ENCODE measurements at regions not wholly inside any gene's neighbourhood (a gene's known extent, or its start where the extent isn't known, plus 50 kb on each side); places are given as distances from the start of the nearest gene placed in this dataset.

- no peak for TF ChIP-seq CTCF (conservative IDR thresholded peaks at IDR 0.05 in 1 of 2, IDR thresholded peaks at IDR 0.05 in 1 of 2; ENCODE audit: low read depth in 1 of 2, low read length in 2 of 2)
- TF ChIP-seq EZH2 (IDR thresholded peaks at IDR 0.05; ENCODE audit: low read length, missing control alignments): no peak
- H3K36me3 ChIP-seq (ENCODE audit: control insufficient read depth, insufficient read depth, low read length): no peaks in the 10 kb centered on the region
These were observed 269.5 kb upstream of the POU3F3 start for GRCh38 chr2:104584393-104584792.

DNA sequence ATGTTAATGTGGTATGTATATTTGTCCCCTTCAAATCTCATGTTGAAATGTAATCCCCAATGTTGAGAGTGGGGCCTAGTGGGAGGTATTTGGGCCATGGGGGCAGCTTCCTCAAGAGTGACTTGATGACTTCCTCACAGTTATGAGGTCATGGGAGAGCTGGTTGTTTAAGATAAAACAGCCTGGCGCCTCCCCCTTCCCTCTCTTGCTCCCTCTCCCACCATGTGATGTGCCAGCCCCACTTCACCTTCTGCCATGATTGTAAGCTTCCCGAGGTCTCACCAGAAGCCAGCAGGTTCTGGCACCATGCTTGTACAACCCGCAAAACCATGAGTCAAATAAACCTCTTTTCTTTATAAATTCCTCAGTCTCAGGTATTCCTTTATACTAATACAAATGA, 258.3 kb upstream of the POU3F3 start:
- Histone ChIP-seq H3K9ac (ENCODE audit: insufficient read depth, low read length) (no peak overlapping the region), H3K36me3 (ENCODE audit: control insufficient read depth, insufficient read depth, low read length) (no peaks in the 10 kb centered on the region), H3K9me3 (ENCODE audit: control insufficient read depth, insufficient read depth, low read depth, low read length) (no peaks in the 10 kb centered on the region), H2AFZ (ENCODE audit: low read length) (no peak overlapping the region), H3K27me3 (ENCODE audit: control insufficient read depth, insufficient read depth, low read length) (no peaks in the 10 kb centered on the region), H4K20me1 (ENCODE audit: control insufficient read depth, extremely low read depth, insufficient read depth, low read length) (no peaks in the 10 kb centered on the region), H3K4me3 (replicated peaks in 1 of 4; ENCODE audit: control extremely low read depth in 1 of 4, insufficient read depth in 1 of 4, low read depth in 3 of 4, low read length in 4 of 4) (no peak overlapping the region), H3K4me2 (ENCODE audit: extremely low read depth, insufficient read depth, low read length) (no peak overlapping the region), H3K4me1 (ENCODE audit: control insufficient read depth, extremely low read depth, insufficient read depth, low read length) (no peaks in the 10 kb centered on the region), H3K79me2 (ENCODE audit: control insufficient read depth, insufficient read depth, low read length) (no peaks in the 10 kb centered on the region), H3K27ac (ENCODE audit: insufficient read depth, low read length) (no peak overlapping the region)
- DNase-seq (ENCODE audit: low read depth in 2 of 2): no peak
- no peak for TF ChIP-seq CTCF (conservative IDR thresholded peaks at IDR 0.05 in 1 of 2, IDR thresholded peaks at IDR 0.05 in 1 of 2; ENCODE audit: low read depth in 1 of 2, low read length in 2 of 2)

More at GRCh38 chr2:104584393-104584792, 269.5 kb upstream of the POU3F3 start:
- no peak for DNase-seq (ENCODE audit: low read depth in 2 of 2)
- no peaks in the 10 kb centered on the region for H3K4me1 ChIP-seq (ENCODE audit: control insufficient read depth, extremely low read depth, insufficient read depth, low read length)
- no peaks in the 10 kb centered on the region for H3K9me3 ChIP-seq (ENCODE audit: control insufficient read depth, insufficient read depth, low read depth, low read length)
- no peak overlapping the region for H3K4me3 ChIP-seq (replicated peaks in 1 of 4; ENCODE audit: control extremely low read depth in 1 of 4, insufficient read depth in 1 of 4, low read depth in 3 of 4, low read length in 4 of 4)
- no peak overlapping the region for H2AFZ ChIP-seq (ENCODE audit: low read length)
- H3K79me2 ChIP-seq (ENCODE audit: control insufficient read depth, insufficient read depth, low read length): no peaks in the 10 kb centered on the region
- no peak overlapping the region for H3K9ac ChIP-seq (ENCODE audit: insufficient read depth, low read length)
- H3K4me2 ChIP-seq (ENCODE audit: extremely low read depth, insufficient read depth, low read length): no peak overlapping the region
- H4K20me1 ChIP-seq (ENCODE audit: control insufficient read depth, extremely low read depth, insufficient read depth, low read length): no peaks in the 10 kb centered on the region
- no peak overlapping the region for H3K27ac ChIP-seq (ENCODE audit: insufficient read depth, low read length)
- H3K27me3 ChIP-seq (ENCODE audit: control insufficient read depth, insufficient read depth, low read length): no peaks in the 10 kb centered on the region

DNA sequence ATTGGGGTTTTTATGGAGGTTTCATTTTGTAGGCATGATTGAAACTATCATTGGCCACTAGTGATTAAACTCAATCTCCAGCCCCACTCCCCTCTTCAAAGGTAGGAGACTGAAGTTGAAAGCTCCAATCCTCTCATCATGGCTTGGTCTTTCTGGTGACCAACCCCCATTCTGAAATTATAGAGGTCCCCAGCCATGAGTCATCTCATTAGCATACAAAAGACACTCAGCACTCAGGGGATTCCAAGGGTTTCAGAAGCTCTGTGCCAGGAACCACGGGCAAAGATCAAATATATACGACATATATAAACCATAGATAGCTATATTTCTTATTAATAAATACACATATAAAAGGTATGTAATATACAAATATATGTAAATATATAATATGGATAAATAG, 256.0 kb upstream of the POU3F3 start:
- Histone ChIP-seq H3K79me2 (ENCODE audit: control insufficient read depth, insufficient read depth, low read length) (no peaks in the 10 kb centered on the region), H3K4me3 (replicated peaks in 1 of 4; ENCODE audit: control extremely low read depth in 1 of 4, insufficient read depth in 1 of 4, low read depth in 3 of 4, low read length in 4 of 4) (no peak overlapping the region), H3K9me3 (ENCODE audit: control insufficient read depth, insufficient read depth, low read depth, low read length) (no peaks in the 10 kb centered on the region), H3K27me3 (ENCODE audit: control insufficient read depth, insufficient read depth, low read length) (no peaks in the 10 kb centered on the region), H3K36me3 (ENCODE audit: control insufficient read depth, insufficient read depth, low read length) (no peaks in the 10 kb centered on the region), H3K4me1 (ENCODE audit: control insufficient read depth, extremely low read depth, insufficient read depth, low read length) (no peaks in the 10 kb centered on the region), H3K9ac (ENCODE audit: insufficient read depth, low read length) (no peak overlapping the region), H3K27ac (ENCODE audit: insufficient read depth, low read length) (no peak overlapping the region), H4K20me1 (ENCODE audit: control insufficient read depth, extremely low read depth, insufficient read depth, low read length) (no peaks in the 10 kb centered on the region), H3K4me2 (ENCODE audit: extremely low read depth, insufficient read depth, low read length) (no peak overlapping the region), H2AFZ (ENCODE audit: low read length) (no peak overlapping the region)
- DNase-seq (ENCODE audit: low read depth in 2 of 2): no peak
- no peak for TF ChIP-seq EZH2 (IDR thresholded peaks at IDR 0.05; ENCODE audit: low read length, missing control alignments)
- no peak for TF ChIP-seq CTCF (conservative IDR thresholded peaks at IDR 0.05 in 1 of 2, IDR thresholded peaks at IDR 0.05 in 1 of 2; ENCODE audit: low read depth in 1 of 2, low read length in 2 of 2)

Data from fibroblast of lung (primary cell).